ENCODE measurements at regions not wholly inside any gene's neighbourhood (a gene's known extent, or its start where the extent isn't known, plus 50 kb on each side); places are given as distances from the start of the nearest gene placed in this dataset.

DNA sequence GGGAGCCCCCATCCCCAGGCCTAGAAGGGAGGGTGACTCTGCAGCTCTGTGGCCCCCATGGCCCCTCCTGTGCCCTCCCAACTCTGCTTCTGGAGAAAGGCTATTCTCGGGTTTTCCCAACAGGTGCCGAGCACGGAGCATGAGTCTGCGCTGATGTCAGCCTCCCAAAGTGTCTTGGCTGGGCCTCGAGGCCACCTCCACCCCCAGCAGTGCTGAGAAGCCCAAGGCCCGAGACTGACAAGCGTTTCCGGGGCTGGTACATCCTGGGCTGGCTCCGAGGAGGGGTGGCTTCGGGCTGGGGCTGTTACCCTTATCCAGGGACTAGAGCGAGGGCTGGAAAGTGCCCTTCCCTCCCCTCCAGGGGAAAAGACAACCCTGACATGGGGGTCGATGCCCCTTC, 60.2 kb upstream of the GATA5 start:
- H3K27me3 ChIP-seq (replicated peaks; ENCODE audit: insufficient read depth, low read length) = peaks cover 96% of the 10 kb centered on the region
- H3K27ac ChIP-seq (ENCODE audit: low read length) = no peak overlapping the region
- no peaks in the 10 kb centered on the region for H3K79me2 ChIP-seq (ENCODE audit: low read length)
- TF ChIP-seq EZH2phosphoT487 (IDR thresholded peaks at IDR 0.05; ENCODE audit: low read length) (no peak), CTCF (IDR thresholded peaks at IDR 0.05; ENCODE audit: low read length) (no peak), EZH2 (optimal IDR thresholded peaks at IDR 0.05; ENCODE audit: low read depth, low read length) (no peak)
- H3K9me2 ChIP-seq (replicated peaks; ENCODE audit: insufficient read depth, low read length) = no peaks in the 10 kb centered on the region
- H3F3A ChIP-seq (ENCODE audit: insufficient read depth, low read length) = no peaks in the 10 kb centered on the region
- H4K20me1 ChIP-seq (ENCODE audit: insufficient read depth, low read length) = no peaks in the 10 kb centered on the region
- no peak for DNase-seq
- no peak overlapping the region for H3K9ac ChIP-seq (ENCODE audit: low read length)
- no peaks in the 10 kb centered on the region for H3K9me3 ChIP-seq (replicated peaks; ENCODE audit: insufficient read depth, low read length)
- no peaks in the 10 kb centered on the region for H3K4me1 ChIP-seq (ENCODE audit: low read length)
- no peak overlapping the region for H3K4me3 ChIP-seq (ENCODE audit: low read length)
- H2AFZ ChIP-seq (ENCODE audit: low read length) = no peak overlapping the region
- H3K36me3 ChIP-seq (replicated peaks; ENCODE audit: insufficient read depth, low read length) = no peaks in the 10 kb centered on the region
- no peak overlapping the region for H3K4me2 ChIP-seq (ENCODE audit: low read depth, low read length)

DNA sequence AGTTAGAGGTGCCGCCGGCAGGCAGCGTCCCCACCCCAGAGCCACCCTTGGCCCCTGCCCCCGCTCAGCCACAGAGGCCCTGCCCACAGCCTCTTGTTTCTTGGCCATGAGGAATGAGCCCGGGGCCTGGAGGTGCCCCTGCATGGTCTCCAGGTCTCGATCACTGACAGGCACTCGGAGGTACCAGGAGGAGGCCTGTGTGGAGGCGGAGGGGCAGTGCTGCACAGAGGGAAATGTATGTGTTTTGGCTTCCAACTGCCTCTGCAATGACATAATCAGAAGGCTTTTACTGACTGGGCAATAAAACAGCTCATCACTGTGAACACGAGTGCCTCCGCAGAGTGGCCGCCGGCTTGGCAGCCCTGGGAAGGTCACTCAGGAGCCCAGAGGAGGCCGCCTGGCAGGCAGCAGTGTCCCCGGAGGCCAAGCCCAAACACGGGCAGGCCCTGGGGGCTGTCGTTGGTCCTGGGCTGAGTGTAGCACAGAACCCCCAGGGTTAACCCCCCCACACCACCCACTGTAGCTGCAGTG, 61.1 kb upstream of the GATA5 start:
- Histone ChIP-seq H2AFZ (ENCODE audit: low read length) (no peak overlapping the region), H3K4me3 (ENCODE audit: low read length) (no peak overlapping the region), H4K20me1 (ENCODE audit: insufficient read depth, low read length) (no peaks in the 10 kb centered on the region), H3K9ac (ENCODE audit: low read length) (no peak overlapping the region), H3K9me3 (replicated peaks; ENCODE audit: insufficient read depth, low read length) (no peaks in the 10 kb centered on the region), H3K79me2 (ENCODE audit: low read length) (no peaks in the 10 kb centered on the region), H3K27me3 (replicated peaks; ENCODE audit: insufficient read depth, low read length) (peaks cover 96% of the 10 kb centered on the region), H3K4me1 (ENCODE audit: low read length) (no peaks in the 10 kb centered on the region), H3K9me2 (replicated peaks; ENCODE audit: insufficient read depth, low read length) (no peaks in the 10 kb centered on the region), H3K36me3 (replicated peaks; ENCODE audit: insufficient read depth, low read length) (no peaks in the 10 kb centered on the region), H3F3A (ENCODE audit: insufficient read depth, low read length) (no peaks in the 10 kb centered on the region), H3K4me2 (ENCODE audit: low read depth, low read length) (no peak overlapping the region), H3K27ac (ENCODE audit: low read length) (no peak overlapping the region)
- DNase-seq = no peak
- no peak for TF ChIP-seq CTCF (IDR thresholded peaks at IDR 0.05; ENCODE audit: low read length)
- no peak for TF ChIP-seq EZH2 (optimal IDR thresholded peaks at IDR 0.05; ENCODE audit: low read depth, low read length)
- TF ChIP-seq EZH2phosphoT487 (IDR thresholded peaks at IDR 0.05; ENCODE audit: low read length) = no peak

DNA sequence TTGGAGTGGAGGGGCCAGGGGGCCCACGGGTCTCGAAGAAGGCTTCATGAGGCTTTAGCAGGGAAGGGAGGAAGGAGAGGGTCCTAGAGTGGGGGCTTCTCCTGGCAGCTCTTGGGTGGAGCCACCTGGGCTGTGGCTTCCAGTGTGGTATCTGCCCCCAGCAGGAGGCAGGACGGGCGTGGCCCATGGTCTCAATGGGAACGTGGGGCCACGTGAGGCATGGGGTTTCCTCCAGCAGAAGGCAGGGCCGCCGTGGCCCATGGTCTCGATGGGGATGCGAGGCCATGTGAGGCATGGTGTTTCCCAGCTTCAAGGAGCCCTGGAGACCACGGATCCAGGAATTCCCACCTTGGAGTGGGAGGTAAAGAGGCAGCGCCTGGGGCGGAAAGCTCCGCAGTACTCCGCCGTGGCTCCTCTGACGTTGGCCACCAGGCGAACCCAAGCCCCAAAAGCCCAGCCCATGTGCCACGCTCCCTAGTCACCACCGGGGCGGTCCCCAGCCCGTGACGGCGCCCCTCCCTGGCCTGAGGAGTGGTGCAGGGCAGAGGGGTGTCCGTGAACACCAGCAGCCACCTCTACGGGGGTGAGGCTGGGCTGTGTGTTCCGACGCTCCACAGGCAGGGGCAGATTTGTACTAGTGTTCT, 62.0 kb upstream of the GATA5 start:
- TF ChIP-seq EZH2phosphoT487 (IDR thresholded peaks at IDR 0.05; ENCODE audit: low read length) = no peak
- no peak for TF ChIP-seq CTCF (IDR thresholded peaks at IDR 0.05; ENCODE audit: low read length)
- no peak for TF ChIP-seq EZH2 (optimal IDR thresholded peaks at IDR 0.05; ENCODE audit: low read depth, low read length)
- Histone ChIP-seq H3K27me3 (replicated peaks; ENCODE audit: insufficient read depth, low read length) (peaks cover 96% of the 10 kb centered on the region), H3K9ac (ENCODE audit: low read length) (no peak overlapping the region), H2AFZ (ENCODE audit: low read length) (no peak overlapping the region), H3K9me3 (replicated peaks; ENCODE audit: insufficient read depth, low read length) (no peaks in the 10 kb centered on the region), H3K79me2 (ENCODE audit: low read length) (no peaks in the 10 kb centered on the region), H3K4me3 (ENCODE audit: low read length) (no peak overlapping the region), H3K36me3 (replicated peaks; ENCODE audit: insufficient read depth, low read length) (no peaks in the 10 kb centered on the region), H3K4me1 (ENCODE audit: low read length) (no peaks in the 10 kb centered on the region), H4K20me1 (ENCODE audit: insufficient read depth, low read length) (no peaks in the 10 kb centered on the region), H3F3A (ENCODE audit: insufficient read depth, low read length) (no peaks in the 10 kb centered on the region), H3K9me2 (replicated peaks; ENCODE audit: insufficient read depth, low read length) (no peaks in the 10 kb centered on the region), H3K27ac (ENCODE audit: low read length) (no peak overlapping the region), H3K4me2 (ENCODE audit: low read depth, low read length) (no peak overlapping the region)
- DNase-seq = no peak
